ENCODE measurements at regions not wholly inside any gene's neighbourhood (a gene's known extent, or its start where the extent isn't known, plus 50 kb on each side); places are given as distances from the start of the nearest gene placed in this dataset.

GRCh38 chr5:53738105-53738504, 177.7 kb downstream of the NDUFS4 start:
- no peak for TF ChIP-seq CTCF (IDR thresholded peaks at IDR 0.05)
- no peak for TF ChIP-seq EP300 (IDR thresholded peaks at IDR 0.05)
